GM18907 (cell line): ENCODE measurements at regions not wholly inside any gene's neighbourhood (a gene's known extent, or its start where the extent isn't known, plus 50 kb on each side); places are given as distances from the start of the nearest gene placed in this dataset.
"Not testable (repeated sequence)": the region's sequence is repeated elsewhere in the genome, so short reads cannot be mapped to it uniquely, and the experiment has no call there.

Experiments
- ATAC-seq: cut with Tn5 transposase; IDR thresholded peaks from one replicate; pipeline ENCODE4 v1.9.1; 2021; ENCODE audit warnings: mild to moderate bottlenecking, moderate library complexity; ENCODE audit not compliant: unreplicated experiment

- no peak for ATAC-seq
These were observed 257.4 kb downstream of the KCNJ2 start for GRCh38 chr17:70426752-70427151.

- no peak for ATAC-seq
These were observed 265.5 kb downstream of the KCNJ2 start for GRCh38 chr17:70434536-70435490.

GRCh38 chr17:70437656-70438055, 268.3 kb downstream of the KCNJ2 start:
- ATAC-seq, result no peak

GRCh38 chr17:70446446-70446845, 277.1 kb downstream of the KCNJ2 start:
- no peak for ATAC-seq

GRCh38 chr17:70447588-70447987, 278.3 kb downstream of the KCNJ2 start:
- no peak for ATAC-seq

- ATAC-seq, result not testable (repeated sequence)
These were observed 283.7 kb downstream of the KCNJ2 start for GRCh38 chr17:70453075-70453474.

GRCh38 chr17:70454377-70454776, 285.0 kb downstream of the KCNJ2 start:
- ATAC-seq, result no peak

GRCh38 chr17:70454908-70455307, 285.6 kb downstream of the KCNJ2 start:
- no peak for ATAC-seq

GRCh38 chr17:70464995-70465394, 295.7 kb downstream of the KCNJ2 start:
- no peak for ATAC-seq

- no peak for ATAC-seq
These were observed 299.3 kb downstream of the KCNJ2 start for GRCh38 chr17:70468661-70469060.

GRCh38 chr17:70473049-70473448, 303.7 kb downstream of the KCNJ2 start:
- no peak for ATAC-seq

- no peak for ATAC-seq
These were observed 307.0 kb downstream of the KCNJ2 start for GRCh38 chr17:70476368-70476767.

GRCh38 chr17:70478902-70479301, 309.6 kb downstream of the KCNJ2 start:
- no peak for ATAC-seq

- no peak for ATAC-seq
These were observed 310.4 kb downstream of the KCNJ2 start for GRCh38 chr17:70479779-70480178.

GRCh38 chr17:70483624-70484023, 314.3 kb downstream of the KCNJ2 start:
- ATAC-seq, result no peak

- no peak for ATAC-seq
These were observed 314.7 kb downstream of the KCNJ2 start for GRCh38 chr17:70484050-70484449.

- ATAC-seq, result no peak
These were observed 315.2 kb downstream of the KCNJ2 start for GRCh38 chr17:70484496-70484895.

- ATAC-seq, result no peak
These were observed 323.0 kb downstream of the KCNJ2 start for GRCh38 chr17:70492368-70492767.

GRCh38 chr17:70493277-70493874, 324.0 kb downstream of the KCNJ2 start:
- ATAC-seq, result no peak

GRCh38 chr17:70498631-70499030, 329.3 kb downstream of the KCNJ2 start:
- ATAC-seq, result no peak

- ATAC-seq, result no peak
These were observed 329.9 kb downstream of the KCNJ2 start for GRCh38 chr17:70499067-70499786.

- no peak for ATAC-seq
These were observed 334.1 kb downstream of the KCNJ2 start for GRCh38 chr17:70503449-70503848.
